DMS53 treated with DMSO at 0.1 percent for 48 hours (cell line): ENCODE measurements at regions not wholly inside any gene's neighbourhood (a gene's known extent, or its start where the extent isn't known, plus 50 kb on each side); places are given as distances from the start of the nearest gene placed in this dataset.

Experiments
- DNase-seq: peaks from one replicate; lab custom pipeline; 2025; ENCODE audit not compliant: unreplicated experiment; lab: John Stamatoyannopoulos, UW

DNA sequence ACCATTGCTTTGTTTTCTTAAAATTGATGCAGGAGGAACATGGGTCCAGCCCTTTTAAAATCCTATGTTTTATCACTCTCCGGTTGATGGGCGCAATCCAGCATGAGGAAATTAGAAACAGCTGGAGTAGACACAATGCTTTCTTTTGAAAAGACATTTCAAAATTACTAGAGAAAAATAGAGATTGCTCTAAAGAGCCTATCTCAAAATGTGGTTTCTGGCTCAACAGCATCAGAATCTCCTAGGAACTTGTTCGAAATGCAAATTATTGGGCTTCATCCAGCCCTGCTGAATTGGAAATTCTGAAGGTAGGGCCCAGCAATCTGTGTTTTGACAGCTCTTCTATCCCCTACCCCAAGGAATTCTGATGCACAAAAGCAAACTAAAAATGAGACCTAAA is 190.8 kb upstream of the BMP2 start:
- no peak for DNase-seq

DNA sequence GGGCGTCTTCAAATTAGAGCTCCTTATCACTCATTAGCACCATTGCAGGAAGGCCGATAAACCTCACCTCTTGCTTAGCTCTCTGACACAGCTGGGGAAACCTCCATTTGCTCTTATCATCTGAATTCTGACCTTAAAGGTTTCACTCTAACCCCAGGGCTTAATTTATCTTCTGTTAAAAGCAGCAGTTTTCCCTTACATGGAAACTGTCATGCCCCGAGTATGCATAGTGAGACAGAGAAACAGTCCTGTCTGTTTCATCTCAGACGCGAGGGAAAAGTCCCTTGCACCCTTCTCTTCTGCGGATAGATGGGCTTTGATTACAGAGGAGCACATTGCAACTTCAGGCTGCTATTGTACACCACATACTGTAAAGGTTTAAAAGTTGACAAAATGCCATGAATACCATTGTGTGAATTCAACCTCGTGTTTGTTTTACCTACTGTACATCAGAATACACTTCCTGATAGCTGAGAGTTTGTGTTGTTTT is 191.5 kb upstream of the BMP2 start:
- DNase-seq, result no peak

DNA sequence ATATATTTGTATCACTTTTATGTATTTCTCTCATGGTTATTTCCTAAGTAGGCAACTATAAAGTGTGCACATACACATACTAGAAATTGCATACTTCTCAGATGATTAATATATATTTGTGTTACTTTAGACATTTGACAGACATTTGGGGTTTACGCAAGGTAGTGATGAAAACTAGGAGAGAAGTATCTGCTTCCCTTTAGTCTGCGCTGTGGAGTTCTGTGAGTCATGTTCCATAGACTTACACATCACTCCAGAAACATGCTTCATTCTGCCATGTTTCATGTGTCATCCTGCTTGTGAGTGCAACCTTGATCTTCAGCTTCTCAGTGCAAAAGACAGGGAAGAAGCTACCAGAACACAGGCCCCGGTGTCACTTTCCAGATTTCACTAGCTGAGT is 200.7 kb upstream of the BMP2 start:
- DNase-seq, result no peak

DNA sequence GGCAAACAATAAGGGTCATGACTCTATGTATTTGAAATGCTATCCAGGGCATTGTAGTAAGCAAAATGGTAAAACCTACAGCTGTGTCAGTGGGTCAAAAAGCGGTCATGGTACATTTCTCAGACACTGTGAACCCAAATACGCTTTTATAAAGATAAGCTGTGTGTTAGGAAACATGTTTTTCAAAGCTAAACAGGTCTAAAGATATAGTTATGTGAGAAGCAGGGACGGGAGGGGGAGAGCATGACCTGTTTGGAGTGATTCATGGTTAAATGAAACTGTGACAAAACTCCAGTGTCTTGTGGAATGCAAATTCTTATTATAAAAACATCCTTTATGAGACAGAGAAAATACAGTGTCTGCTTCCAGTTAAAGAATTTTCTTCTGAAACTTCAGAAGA is 205.4 kb upstream of the BMP2 start:
- no peak for DNase-seq

DNA sequence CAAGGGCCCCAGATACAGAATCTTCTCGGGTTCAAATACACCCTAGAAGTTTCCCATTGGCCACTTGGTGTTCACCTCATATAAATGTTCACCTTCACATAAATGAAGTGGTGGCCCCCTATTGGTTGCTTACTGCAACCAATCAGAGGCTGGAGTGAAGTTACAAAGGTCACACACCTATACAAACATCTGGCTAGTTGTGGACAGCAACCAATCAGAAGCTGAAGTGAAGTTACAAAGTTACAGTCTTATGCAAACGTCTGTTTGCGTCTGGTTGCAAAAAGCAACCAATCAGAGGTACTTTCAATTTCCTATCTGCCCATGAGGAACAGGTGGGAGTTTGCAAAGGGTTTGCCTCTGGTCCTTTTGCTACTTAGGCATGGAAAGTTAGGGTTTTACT is 206.5 kb upstream of the BMP2 start:
- DNase-seq, result no peak

DNA sequence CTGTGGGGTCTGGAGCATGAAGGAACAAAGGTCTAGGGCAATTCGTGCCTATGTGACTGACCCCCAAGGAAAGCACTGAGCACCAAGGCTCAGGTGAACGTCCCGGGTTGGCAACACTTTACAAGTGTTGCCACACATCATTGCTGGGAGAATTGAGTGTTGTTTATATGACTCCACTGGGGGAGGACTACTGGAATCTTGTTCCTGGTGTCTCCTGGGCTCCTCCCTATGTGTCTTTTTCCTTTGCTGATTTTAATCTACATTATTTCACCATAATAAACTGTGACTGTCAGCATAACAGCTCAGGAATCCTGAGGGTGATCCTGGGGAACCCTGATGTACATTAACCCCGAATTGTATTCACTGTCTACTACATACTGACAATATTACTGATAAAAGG is 207.7 kb upstream of the BMP2 start:
- no peak for DNase-seq

DNA sequence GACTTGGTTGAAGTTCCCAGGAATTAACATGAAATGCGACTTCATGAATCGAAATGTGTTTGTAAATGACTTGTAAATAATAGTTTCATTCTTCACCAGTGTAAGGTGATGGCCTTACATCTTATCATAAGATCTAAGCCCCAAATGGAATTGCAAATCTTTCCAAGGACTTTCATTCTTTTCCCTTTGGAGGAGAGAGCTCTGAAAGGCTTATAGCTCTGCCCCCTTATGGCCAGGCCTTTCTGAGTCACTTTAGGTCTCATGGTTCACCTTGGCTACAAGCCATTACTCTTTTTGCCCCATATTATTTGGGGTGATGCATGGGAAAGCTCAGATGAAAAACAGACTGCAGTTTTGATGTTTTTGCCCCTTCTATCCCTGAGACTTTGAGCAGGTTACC is 209.1 kb upstream of the BMP2 start:
- DNase-seq, result no peak

DNA sequence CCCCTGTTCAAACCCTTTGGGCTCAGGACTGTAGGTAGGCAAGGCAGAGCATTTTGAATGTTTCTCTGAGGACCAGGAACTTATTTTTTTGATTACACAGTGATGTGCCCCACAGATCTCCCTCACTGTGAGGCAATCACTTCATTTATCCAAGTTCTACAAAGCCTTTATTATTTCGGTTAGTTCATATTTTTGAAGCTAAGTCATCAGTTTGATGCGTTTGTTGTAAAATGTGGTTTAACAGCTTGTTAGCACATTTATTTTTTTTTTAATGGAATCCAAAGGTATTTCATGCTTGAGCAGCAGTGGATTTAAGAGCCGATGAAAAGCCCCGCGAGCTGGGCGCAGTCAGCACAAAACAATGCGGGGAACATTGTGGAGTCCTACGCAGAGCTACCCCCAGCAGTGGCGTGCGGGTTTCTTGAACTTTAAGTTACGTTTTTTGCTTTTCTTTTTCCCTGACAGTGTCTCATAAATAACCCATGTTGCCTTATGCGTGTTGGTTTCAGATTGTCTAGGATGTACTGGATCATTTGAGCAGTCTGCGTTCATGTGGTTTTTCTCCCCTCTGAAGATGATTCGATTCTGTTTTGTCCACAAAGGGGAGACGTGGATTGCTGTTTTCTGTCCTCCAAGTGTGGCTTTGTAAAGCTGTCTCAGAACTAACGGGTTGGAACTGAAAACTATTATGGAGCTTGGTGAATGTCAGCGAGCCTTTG is 233.6 kb upstream of the BMP2 start:
- DNase-seq, result no peak

DNA sequence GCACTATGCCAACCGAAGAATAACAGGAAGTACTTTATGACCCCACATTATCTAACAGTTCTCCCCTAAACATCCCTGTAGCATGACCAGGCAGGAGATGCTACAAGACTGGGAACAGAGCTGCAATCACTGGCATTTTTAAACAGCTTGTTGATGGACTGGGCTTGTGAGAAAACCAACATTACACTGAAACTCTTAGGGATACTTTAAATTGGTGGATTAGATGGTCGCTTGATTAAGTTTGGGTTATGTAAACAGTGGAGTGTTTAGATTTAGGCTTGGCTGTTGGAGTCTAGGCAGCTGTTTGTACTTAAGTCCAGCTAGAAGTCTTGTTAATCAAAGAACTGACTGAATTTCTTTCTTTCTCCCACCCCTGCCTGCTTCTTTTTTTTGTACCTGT is 234.1 kb upstream of the BMP2 start:
- no peak for DNase-seq

DNA sequence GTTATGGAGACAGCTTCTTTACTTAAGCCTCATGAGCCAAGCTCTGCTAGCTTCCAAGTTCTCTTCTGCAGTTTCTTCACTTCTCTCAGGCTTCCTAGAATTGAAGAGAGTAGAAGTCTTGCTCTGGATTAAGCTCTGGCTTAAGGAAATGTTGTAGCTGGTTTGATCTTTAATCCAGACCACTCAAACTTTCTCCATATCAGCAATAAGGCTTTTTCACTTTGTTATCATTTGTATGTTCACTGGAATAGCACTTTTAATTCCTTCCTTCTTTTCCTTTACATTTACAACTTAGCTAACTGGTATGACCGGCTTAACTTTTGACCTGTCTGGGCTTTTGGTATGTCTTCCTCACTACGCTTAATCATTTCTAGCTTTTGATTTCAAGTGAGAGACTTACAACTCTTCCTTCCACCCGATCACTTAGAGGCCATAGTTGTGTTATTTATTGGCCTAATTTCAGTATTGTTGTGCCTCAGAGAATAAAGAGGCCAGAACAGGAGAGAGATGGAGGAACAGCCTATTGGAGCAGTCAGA is 236.6 kb upstream of the BMP2 start:
- no peak for DNase-seq

DNA sequence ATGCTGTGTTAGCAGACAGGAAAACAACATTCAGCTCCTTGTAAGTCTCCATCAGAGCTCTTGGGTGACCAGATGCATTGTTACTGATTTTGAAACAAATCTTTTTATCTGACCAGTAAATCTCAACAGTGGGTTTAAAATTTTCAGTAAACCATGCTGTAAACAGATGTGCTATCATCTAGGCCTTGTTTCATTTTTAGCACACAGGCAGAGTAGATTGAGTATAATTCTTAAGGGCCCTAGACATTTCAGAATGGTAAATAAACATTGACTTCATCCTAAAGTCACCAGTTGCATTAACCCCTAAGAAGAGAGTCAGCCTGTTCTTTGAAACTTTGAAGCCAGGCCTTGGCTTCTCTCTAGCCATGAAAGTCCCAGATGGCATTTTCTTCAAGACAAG is 237.2 kb upstream of the BMP2 start:
- no peak for DNase-seq

DNA sequence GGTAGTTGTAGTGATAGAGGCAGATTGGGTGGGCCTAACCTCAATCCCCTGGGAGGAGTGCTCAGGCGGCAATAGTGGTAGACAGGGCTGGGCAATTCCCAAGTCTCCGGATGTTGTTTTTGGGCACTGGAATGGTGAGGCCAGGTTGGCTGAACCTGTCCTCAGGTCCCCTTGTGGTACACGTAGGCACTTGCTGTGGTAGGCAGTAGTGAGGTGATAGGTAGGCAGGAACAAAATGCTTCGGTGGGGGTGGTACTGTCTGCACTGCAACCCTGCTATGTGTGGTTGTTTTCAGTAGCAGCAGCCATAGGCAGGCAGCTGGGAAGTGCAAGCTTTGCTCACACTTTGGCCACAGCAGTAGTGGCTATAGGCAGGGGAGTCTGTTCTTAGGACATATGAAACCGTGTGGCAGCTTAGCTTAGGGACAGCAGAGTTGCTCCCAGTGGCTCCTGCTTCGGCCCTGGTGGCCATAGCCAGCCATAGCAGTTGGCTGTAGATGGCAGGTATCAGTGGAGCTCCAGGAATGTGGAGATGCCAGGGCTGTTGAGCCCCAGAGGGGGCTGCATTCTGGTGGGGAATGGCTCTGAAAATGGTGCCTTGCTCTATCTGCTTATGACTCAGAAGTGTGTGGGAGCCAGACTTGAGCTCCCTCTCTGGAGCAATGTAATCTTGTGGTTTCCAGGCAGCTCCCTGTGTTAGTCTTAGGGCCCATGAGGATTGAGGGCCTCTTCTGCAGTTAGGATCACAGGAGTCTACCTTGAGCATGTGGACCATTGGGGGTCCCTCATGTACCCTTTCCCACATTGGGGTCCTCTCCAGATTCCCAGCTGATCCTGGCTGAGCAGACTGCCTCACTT is 241.8 kb upstream of the BMP2 start:
- DNase-seq, result no peak

DNA sequence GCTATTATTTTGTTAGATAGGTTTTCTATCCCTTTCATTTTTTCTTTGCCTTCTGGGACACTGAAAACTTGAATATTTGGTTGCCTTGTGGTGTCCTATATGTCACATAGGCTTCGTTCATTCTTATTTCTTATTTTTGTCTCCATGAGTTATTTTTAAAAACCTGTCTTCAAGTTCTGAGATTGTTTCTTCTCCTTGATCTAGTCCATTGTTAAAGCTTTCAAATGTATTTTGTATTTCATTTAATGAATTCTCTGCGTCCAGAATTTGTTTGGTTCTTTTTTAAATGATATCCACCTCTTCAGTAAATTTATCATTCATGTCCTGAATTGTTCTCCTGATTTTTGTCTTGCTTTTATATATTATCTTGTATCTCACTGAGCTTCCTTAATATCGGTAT is 243.2 kb upstream of the BMP2 start:
- no peak for DNase-seq

DNA sequence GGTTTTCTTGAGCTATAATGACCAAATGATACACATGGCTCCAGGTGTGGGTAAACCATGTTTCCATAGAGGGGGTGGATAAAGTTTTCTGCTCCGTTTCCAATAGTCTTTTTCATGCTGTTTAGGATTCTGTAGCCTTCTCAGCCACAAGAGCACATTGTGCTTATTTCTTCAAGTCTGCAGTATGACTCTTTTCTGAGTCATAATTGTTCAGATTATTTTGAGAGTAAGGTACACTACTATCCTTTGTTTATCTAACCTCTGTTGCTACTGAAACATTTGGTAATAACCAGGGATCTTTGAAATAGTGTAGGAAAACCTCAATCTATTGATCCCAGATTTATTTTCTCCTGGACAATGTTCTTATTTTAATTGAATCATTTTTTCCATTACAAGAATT is 247.9 kb upstream of the BMP2 start:
- peak; percentile 7 for DNase-seq

DNA sequence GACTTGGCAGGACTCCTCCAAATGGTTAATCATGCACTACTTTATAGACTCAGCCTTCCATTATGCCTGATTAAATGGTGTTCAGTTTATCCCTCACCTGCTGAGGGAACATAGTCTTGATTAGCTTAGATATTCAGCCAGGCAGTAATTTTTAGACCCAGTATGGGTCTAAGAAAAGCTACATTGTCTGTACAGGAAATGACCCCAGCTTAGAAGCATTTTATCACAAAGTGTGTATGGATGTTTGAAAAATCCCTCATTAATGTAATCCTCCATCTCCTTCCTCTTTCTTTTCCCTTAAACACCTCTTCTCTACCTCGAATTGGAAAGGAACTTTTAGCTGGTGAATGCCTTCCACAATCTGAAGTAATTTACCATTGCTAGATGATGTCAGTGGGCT is 252.2 kb upstream of the BMP2 start:
- DNase-seq, result no peak

DNA sequence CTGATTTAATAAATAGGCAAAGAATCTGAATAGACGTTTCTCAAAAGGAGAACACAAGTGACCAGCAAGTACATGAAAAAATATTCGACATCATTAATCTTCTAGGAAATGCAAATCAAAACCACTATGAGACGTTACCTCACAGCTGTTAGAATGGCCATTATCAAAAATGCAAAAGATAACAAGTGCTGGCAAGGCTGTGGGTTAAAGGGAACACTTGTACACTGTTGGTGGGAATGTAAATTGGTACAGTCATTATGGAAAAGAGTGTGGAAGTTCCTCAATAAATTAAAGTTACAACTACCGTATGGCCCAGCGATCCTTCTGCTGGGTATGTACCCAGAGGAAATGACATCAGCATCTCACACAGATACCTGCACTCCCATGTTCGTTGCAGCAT is 253.9 kb upstream of the BMP2 start:
- DNase-seq, result no peak

DNA sequence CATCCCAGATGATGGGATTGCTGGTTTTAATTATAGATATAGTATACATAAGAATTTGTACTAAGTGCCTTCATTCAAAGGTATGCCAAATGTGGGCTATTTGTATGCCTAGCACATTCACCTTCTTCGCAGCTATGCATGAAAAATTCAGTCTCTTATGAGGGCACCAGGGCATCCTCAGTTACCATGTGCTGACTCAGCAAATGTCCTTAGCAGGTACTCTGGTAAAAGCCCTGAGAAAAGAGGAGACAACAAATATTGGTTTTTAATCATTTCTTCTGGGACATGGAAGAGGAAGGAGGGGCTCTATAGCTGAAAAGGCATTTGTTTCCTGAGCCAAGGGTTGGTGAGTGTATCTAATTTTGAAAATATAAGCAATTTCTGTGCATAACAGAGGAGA is 258.1 kb upstream of the BMP2 start:
- no peak for DNase-seq

DNA sequence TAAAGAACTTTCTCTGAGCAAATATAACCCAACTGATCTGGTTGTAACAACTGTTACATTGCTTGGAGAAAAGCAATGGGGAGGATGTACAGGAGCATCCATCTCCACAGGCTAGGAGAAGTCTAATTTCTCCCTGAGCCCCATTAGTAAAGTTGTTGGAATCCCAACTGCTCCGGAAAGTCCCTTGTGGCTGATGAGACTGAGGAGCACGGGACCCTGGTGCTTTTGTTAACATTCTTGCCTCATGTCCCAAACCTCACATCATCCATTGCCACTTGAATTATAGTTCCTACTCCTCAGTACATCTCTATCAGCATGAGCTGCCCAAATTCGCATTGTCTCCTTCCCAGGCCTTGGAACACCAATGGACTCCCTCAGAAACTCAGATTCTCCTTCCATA is 260.6 kb upstream of the BMP2 start:
- no peak for DNase-seq

DNA sequence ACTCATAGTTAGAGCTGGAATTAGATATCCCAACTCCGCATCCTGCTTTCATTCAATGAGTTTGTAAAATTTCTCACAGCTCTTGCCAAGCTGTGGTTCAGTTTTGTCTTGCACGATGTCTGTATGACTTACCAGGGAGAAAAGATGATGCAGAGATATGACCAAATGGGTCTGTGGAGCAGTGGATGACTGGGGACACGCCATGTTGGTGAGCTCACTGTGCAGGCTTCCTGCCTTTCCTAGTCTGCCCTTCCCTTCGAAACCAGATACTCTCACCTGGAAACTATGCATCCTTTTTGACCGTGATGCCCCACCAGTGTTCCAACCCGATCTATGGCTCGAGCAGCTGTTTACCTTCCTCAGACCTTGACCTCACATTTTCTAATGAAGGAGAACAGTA is 262.7 kb upstream of the BMP2 start:
- DNase-seq, result no peak

DNA sequence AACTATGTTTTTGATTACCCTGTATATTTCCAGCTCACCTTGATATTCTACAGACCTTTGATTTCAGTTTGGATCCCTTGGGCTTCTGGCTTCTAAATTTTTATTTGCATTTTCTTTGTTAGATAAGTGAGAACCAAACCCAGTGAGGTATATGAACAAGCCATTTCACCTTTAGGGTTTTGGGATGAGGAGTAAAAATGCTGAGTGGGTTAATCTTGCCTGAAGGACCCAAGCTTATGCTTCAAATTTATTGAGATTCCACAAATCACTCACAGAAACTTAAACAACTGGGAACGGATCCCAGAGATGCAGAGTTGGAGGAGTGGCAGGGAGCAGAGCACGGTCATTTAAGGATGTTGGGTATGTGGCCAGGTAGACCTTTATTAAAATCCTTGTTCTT is 263.3 kb upstream of the BMP2 start:
- DNase-seq, result no peak

DNA sequence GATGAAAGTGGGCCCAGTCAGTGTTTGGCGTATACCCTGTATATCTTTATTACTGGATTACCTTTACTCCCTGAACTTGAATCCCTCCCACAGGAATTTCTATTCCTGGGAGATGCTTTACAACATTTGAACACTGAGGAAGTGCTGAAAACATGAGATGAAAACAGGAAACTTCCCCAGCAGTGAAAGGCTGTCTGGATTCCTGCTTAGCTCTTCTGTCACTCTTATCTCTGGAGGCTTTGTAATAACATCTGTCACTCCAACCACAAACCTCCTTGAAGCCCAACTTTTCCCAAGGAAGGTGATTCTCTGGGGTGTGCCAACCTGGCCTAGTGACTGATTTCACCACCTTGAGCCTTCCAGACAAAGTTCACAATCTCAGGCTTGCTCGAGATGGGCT is 264.5 kb upstream of the BMP2 start:
- no peak for DNase-seq

DNA sequence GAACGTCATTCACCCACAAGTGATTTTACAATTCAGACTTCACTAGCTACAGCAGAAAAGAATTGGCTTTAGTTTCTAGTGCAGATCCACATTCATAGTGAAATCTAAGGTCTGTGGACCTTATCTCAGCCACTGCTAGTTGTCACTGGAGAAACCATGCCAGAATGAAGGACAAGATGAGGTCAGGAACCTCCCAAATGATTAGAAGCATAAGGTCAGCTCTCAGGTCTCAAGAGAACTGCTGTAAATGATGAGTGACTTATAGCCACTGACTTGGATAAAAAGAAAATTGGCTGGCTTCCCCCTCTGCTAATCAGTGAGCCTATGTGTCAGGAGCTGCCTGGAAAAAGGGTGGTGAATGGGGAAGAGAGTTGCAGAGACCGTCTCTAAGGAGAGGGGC is 265.3 kb upstream of the BMP2 start:
- no peak for DNase-seq
